ENCODE measurements at regions not wholly inside any gene's neighbourhood (a gene's known extent, or its start where the extent isn't known, plus 50 kb on each side); places are given as distances from the start of the nearest gene placed in this dataset.
"Not testable (repeated sequence)": the region's sequence is repeated elsewhere in the genome, so short reads cannot be mapped to it uniquely, and the experiment has no call there.

GRCh38 chr5:157983906-157984551, 125.1 kb upstream of the CLINT1 start:
- ATAC-seq (replicated peaks) = no peak
- no peaks in the 10 kb centered on the region for H3K4me1 Mint-ChIP-seq
- no peak overlapping the region for H3K4me3 Mint-ChIP-seq
- H3K36me3 Mint-ChIP-seq (ENCODE audit: low read depth) = no peaks in the 10 kb centered on the region
- H3K27ac Mint-ChIP-seq = no peak overlapping the region
- peaks cover 3% of the 10 kb centered on the region for H3K9me3 Mint-ChIP-seq
- peaks cover 7% of the 10 kb centered on the region for H3K27me3 Mint-ChIP-seq

GRCh38 chr5:157978061-157978460, 119.1 kb upstream of the CLINT1 start:
- Mint-ChIP-seq H3K4me3 (no peak overlapping the region), H3K27ac (no peak overlapping the region), H3K36me3 (ENCODE audit: low read depth) (no peaks in the 10 kb centered on the region), H3K27me3 (peaks cover 19% of the 10 kb centered on the region), H3K4me1 (no peaks in the 10 kb centered on the region), H3K9me3 (no peaks in the 10 kb centered on the region)
- no peak for ATAC-seq (replicated peaks)

GRCh38 chr5:157976429-157976828, 117.5 kb upstream of the CLINT1 start:
- H3K36me3 Mint-ChIP-seq (ENCODE audit: low read depth) = no peaks in the 10 kb centered on the region
- H3K4me3 Mint-ChIP-seq = no peak overlapping the region
- H3K4me1 Mint-ChIP-seq = no peaks in the 10 kb centered on the region
- H3K27ac Mint-ChIP-seq = no peak overlapping the region
- no peak for ATAC-seq (replicated peaks)
- H3K27me3 Mint-ChIP-seq = peaks cover 13% of the 10 kb centered on the region
- no peaks in the 10 kb centered on the region for H3K9me3 Mint-ChIP-seq

- Mint-ChIP-seq H3K27me3 (peaks cover 13% of the 10 kb centered on the region), H3K9me3 (no peaks in the 10 kb centered on the region), H3K36me3 (ENCODE audit: low read depth) (no peaks in the 10 kb centered on the region), H3K4me3 (no peak overlapping the region), H3K27ac (no peak overlapping the region), H3K4me1 (no peaks in the 10 kb centered on the region)
- ATAC-seq (replicated peaks) = no peak
Measured at GRCh38 chr5:157972579-157972978, 113.6 kb upstream of the CLINT1 start.

GRCh38 chr5:157971571-157972216, 112.7 kb upstream of the CLINT1 start:
- no peak for ATAC-seq (replicated peaks)
- Mint-ChIP-seq H3K9me3 (no peaks in the 10 kb centered on the region), H3K36me3 (ENCODE audit: low read depth) (no peaks in the 10 kb centered on the region), H3K27ac (no peak overlapping the region), H3K4me1 (no peaks in the 10 kb centered on the region), H3K4me3 (no peak overlapping the region), H3K27me3 (peaks cover 13% of the 10 kb centered on the region)

GRCh38 chr5:157968570-157968969, 109.6 kb upstream of the CLINT1 start:
- ATAC-seq (replicated peaks); H3K27ac Mint-ChIP-seq; H3K4me1 Mint-ChIP-seq; H3K9me3 Mint-ChIP-seq; H3K36me3 Mint-ChIP-seq (ENCODE audit: low read depth); H3K4me3 Mint-ChIP-seq; H3K27me3 Mint-ChIP-seq: not testable (repeated sequence)

- Mint-ChIP-seq H3K36me3 (ENCODE audit: low read depth) (no peaks in the 10 kb centered on the region), H3K4me3 (no peak overlapping the region), H3K4me1 (no peaks in the 10 kb centered on the region), H3K27me3 (peaks cover 4% of the 10 kb centered on the region), H3K9me3 (no peaks in the 10 kb centered on the region), H3K27ac (no peak overlapping the region)
- ATAC-seq (replicated peaks) = no peak
Measured at GRCh38 chr5:157965989-157966388, 107.0 kb upstream of the CLINT1 start.

GRCh38 chr5:157965040-157965678, 106.2 kb upstream of the CLINT1 start:
- no peak overlapping the region for H3K4me3 Mint-ChIP-seq
- ATAC-seq (replicated peaks) = no peak
- H3K27me3 Mint-ChIP-seq = peaks cover 4% of the 10 kb centered on the region
- H3K27ac Mint-ChIP-seq = no peak overlapping the region
- no peaks in the 10 kb centered on the region for H3K4me1 Mint-ChIP-seq
- no peaks in the 10 kb centered on the region for H3K9me3 Mint-ChIP-seq
- H3K36me3 Mint-ChIP-seq (ENCODE audit: low read depth) = no peaks in the 10 kb centered on the region

GRCh38 chr5:157963761-157964160, 104.8 kb upstream of the CLINT1 start:
- Mint-ChIP-seq H3K4me1 (no peaks in the 10 kb centered on the region), H3K36me3 (ENCODE audit: low read depth) (no peaks in the 10 kb centered on the region)

GRCh38 chr5:157963244-157963643, 104.3 kb upstream of the CLINT1 start:
- no peaks in the 10 kb centered on the region for H3K9me3 Mint-ChIP-seq

More at GRCh38 chr5:157963761-157964160, 104.8 kb upstream of the CLINT1 start:
- Mint-ChIP-seq H3K27me3 (peaks cover 4% of the 10 kb centered on the region), H3K27ac (no peak overlapping the region), H3K4me3 (no peak overlapping the region), H3K9me3 (no peaks in the 10 kb centered on the region)
- no peak for ATAC-seq (replicated peaks)

GRCh38 chr5:157962686-157963085, 103.7 kb upstream of the CLINT1 start:
- H3K4me1 Mint-ChIP-seq; H3K36me3 Mint-ChIP-seq (ENCODE audit: low read depth); ATAC-seq (replicated peaks); H3K4me3 Mint-ChIP-seq; H3K27ac Mint-ChIP-seq; H3K27me3 Mint-ChIP-seq; H3K9me3 Mint-ChIP-seq: not testable (repeated sequence)

More at GRCh38 chr5:157963244-157963643, 104.3 kb upstream of the CLINT1 start:
- Mint-ChIP-seq H3K4me1 (no peaks in the 10 kb centered on the region), H3K27ac (no peak overlapping the region), H3K27me3 (peaks cover 4% of the 10 kb centered on the region), H3K36me3 (ENCODE audit: low read depth) (no peaks in the 10 kb centered on the region), H3K4me3 (no peak overlapping the region)
- ATAC-seq (replicated peaks) = no peak

- Mint-ChIP-seq H3K27me3 (peaks cover 8% of the 10 kb centered on the region), H3K36me3 (ENCODE audit: low read depth) (no peaks in the 10 kb centered on the region), H3K9me3 (peaks cover 3% of the 10 kb centered on the region), H3K4me1 (peaks cover 4% of the 10 kb centered on the region), H3K27ac (no peak overlapping the region), H3K4me3 (no peak overlapping the region)
- ATAC-seq (replicated peaks) = no peak
Measured at GRCh38 chr5:157961896-157962590, 103.1 kb upstream of the CLINT1 start.

- no peak for ATAC-seq (replicated peaks)
- Mint-ChIP-seq H3K36me3 (ENCODE audit: low read depth) (no peaks in the 10 kb centered on the region), H3K27me3 (peaks cover 13% of the 10 kb centered on the region), H3K9me3 (peaks cover 3% of the 10 kb centered on the region), H3K4me1 (peaks cover 4% of the 10 kb centered on the region), H3K4me3 (no peak overlapping the region), H3K27ac (no peak overlapping the region)
Measured at GRCh38 chr5:157961176-157961575, 102.2 kb upstream of the CLINT1 start.

GRCh38 chr5:157959370-157959769, 100.4 kb upstream of the CLINT1 start:
- no peaks in the 10 kb centered on the region for H3K36me3 Mint-ChIP-seq (ENCODE audit: low read depth)
- no peak overlapping the region for H3K4me3 Mint-ChIP-seq
- H3K4me1 Mint-ChIP-seq = peaks cover 4% of the 10 kb centered on the region
- H3K9me3 Mint-ChIP-seq = peaks cover 3% of the 10 kb centered on the region
- ATAC-seq (replicated peaks) = no peak
- peaks cover 13% of the 10 kb centered on the region for H3K27me3 Mint-ChIP-seq
- H3K27ac Mint-ChIP-seq = no peak overlapping the region

All from activated T-helper 17 cell treated with anti-CD3 and anti-CD28 coated beads, Interleukin-2, amount 50 U/mL, for 72 hours (primary cell).